NCI-H82 treated with DMSO at 0.1 percent for 48 hours (cell line): ENCODE measurements at regions not wholly inside any gene's neighbourhood (a gene's known extent, or its start where the extent isn't known, plus 50 kb on each side); places are given as distances from the start of the nearest gene placed in this dataset.

Experiments
- DNase-seq: peaks from one replicate; lab custom pipeline; 2025; ENCODE audit not compliant: unreplicated experiment; lab: John Stamatoyannopoulos, UW

GRCh38 chr6:10060004-10060403, 354.9 kb downstream of the TFAP2A start:
- DNase-seq: no peak

- DNase-seq: no peak
Observed at GRCh38 chr6:10054672-10055071, 360.2 kb downstream of the TFAP2A start.

- DNase-seq: no peak
Observed at GRCh38 chr6:10051283-10051682, 363.6 kb downstream of the TFAP2A start.

- no peak for DNase-seq
Observed at GRCh38 chr6:10048370-10049297, 366.2 kb downstream of the TFAP2A start.

- DNase-seq: no peak
Observed at GRCh38 chr6:10042280-10042679, 372.6 kb downstream of the TFAP2A start.

GRCh38 chr6:10033223-10033829, 381.5 kb downstream of the TFAP2A start:
- DNase-seq: no peak

- DNase-seq: no peak
Observed at GRCh38 chr6:10031617-10032016, 383.3 kb downstream of the TFAP2A start.

GRCh38 chr6:10030942-10031537, 383.8 kb downstream of the TFAP2A start:
- DNase-seq: no peak

GRCh38 chr6:10028222-10028621, 386.7 kb downstream of the TFAP2A start:
- DNase-seq: no peak

GRCh38 chr6:10019851-10020250, 395.0 kb downstream of the TFAP2A start:
- DNase-seq: no peak

GRCh38 chr6:10014557-10014956, 400.3 kb downstream of the TFAP2A start:
- no peak for DNase-seq

- no peak for DNase-seq
Observed at GRCh38 chr6:10000551-10000950, 414.3 kb downstream of the TFAP2A start.

GRCh38 chr6:9999796-10000195, 415.1 kb downstream of the TFAP2A start:
- DNase-seq: no peak

- DNase-seq: no peak
Observed at GRCh38 chr6:9986273-9986672, 428.6 kb downstream of the TFAP2A start.

GRCh38 chr6:9985481-9985880, 429.4 kb downstream of the TFAP2A start:
- no peak for DNase-seq

GRCh38 chr6:9984607-9985006, 430.3 kb downstream of the TFAP2A start:
- peak; percentile 9 for DNase-seq

- no peak for DNase-seq
Observed at GRCh38 chr6:9983168-9983567, 431.7 kb downstream of the TFAP2A start.

- DNase-seq: no peak
Observed at GRCh38 chr6:9982215-9982614, 432.7 kb downstream of the TFAP2A start.

GRCh38 chr6:9979996-9980395, 434.9 kb downstream of the TFAP2A start:
- DNase-seq: no peak

GRCh38 chr6:9978480-9978879, 436.4 kb downstream of the TFAP2A start:
- no peak for DNase-seq

GRCh38 chr6:9977411-9977810, 437.5 kb downstream of the TFAP2A start:
- DNase-seq: no peak

GRCh38 chr6:9961646-9962045, 453.2 kb downstream of the TFAP2A start:
- no peak for DNase-seq
